IMR-90 (cell line): ENCODE measurements at regions not wholly inside any gene's neighbourhood (a gene's known extent, or its start where the extent isn't known, plus 50 kb on each side); places are given as distances from the start of the nearest gene placed in this dataset.

Source experiments
- ATAC-seq: fragments of 200-7000 bp; cut with Tn5 transposase; 2 replicates; pipeline ENCODE4 v1.9.1; 2020; ENCODE audit warnings: low read depth, mild to moderate bottlenecking, moderate library complexity
- BruUV-seq: library from RNA; stranded (reverse); fragments of 400-500 nt; replicated peaks from 2 replicates; lab custom pipeline; 2021; lab: Mats Ljungman, UMichigan
- CTCF ChIA-PET: fragments of 300-600 bp; formaldehyde crosslinking; extraction: SDS; loops from one replicate; lab custom pipeline; 2021; ENCODE audit warnings: antibody characterized with exemption; lab: Yijun Ruan, JAX
- POLR2A ChIA-PET: fragments of 300-600 bp; sonication (Branson Sonifier 250); formaldehyde crosslinking; loops from one replicate; lab custom pipeline; 2022; ENCODE audit warnings: antibody characterized with exemption; ENCODE audit not compliant: unreplicated experiment; lab: Charles Lee
- DNase-seq: peaks from one replicate; pipeline ENCODE4 v3.0.0; 2013
- H2AFZ ChIP-seq: replicated peaks from 2 replicates; pipeline ENCODE3; 2013; ENCODE audit warnings: low read length, mild to moderate bottlenecking; ENCODE audit not compliant: poor library complexity
- H2AK5ac ChIP-seq: 2 replicates; pipeline ENCODE4 v1.6.1; 2013; ENCODE audit warnings: low read depth, low read length, inconsistent platforms
- H2AK9ac ChIP-seq: replicated peaks from 2 replicates; pipeline ENCODE3; 2013; ENCODE audit warnings: mild to moderate bottlenecking, low read depth, low read length, moderate library complexity; ENCODE audit not compliant: poor library complexity
- H2BK120ac ChIP-seq: 2 replicates; pipeline ENCODE4 v1.6.1; 2013; ENCODE audit warnings: low read depth, low read length, inconsistent platforms
- H2BK15ac ChIP-seq: 3 replicates; pipeline ENCODE4 v1.6.1; 2013; ENCODE audit warnings: low read depth, low read length, inconsistent platforms
- H2BK20ac ChIP-seq: 2 replicates; pipeline ENCODE4 v1.6.1; 2013; ENCODE audit warnings: low read depth, mild to moderate bottlenecking, inconsistent platforms, low read length, moderate library complexity
- H2BK5ac ChIP-seq: 2 replicates; pipeline ENCODE4 v1.6.1; 2013; ENCODE audit warnings: mild to moderate bottlenecking, low read depth, low read length, inconsistent platforms; ENCODE audit not compliant: poor library complexity, severe bottlenecking
- H3K14ac ChIP-seq: replicated peaks from 2 replicates; pipeline ENCODE4 v1.6.1; 2013; ENCODE audit warnings: low read depth, low read length, inconsistent platforms
- H3K18ac ChIP-seq: 2 replicates; pipeline ENCODE4 v1.6.1; 2013; ENCODE audit warnings: low read depth, low read length, control low read depth
- H3K23ac ChIP-seq: 2 replicates; pipeline ENCODE4 v1.6.1; 2013; ENCODE audit warnings: low read depth, low read length, inconsistent platforms
- H3K27ac ChIP-seq: 2 replicates; pipeline ENCODE4 v1.5.1; 2013; ENCODE audit warnings: mild to moderate bottlenecking, control low read depth, low read length; ENCODE audit not compliant: insufficient read depth
- H3K27me3 ChIP-seq: 2 replicates; pipeline ENCODE4 v1.6.1; 2013; ENCODE audit warnings: low read length; ENCODE audit not compliant: control insufficient read depth, insufficient read depth
- H3K36me3 ChIP-seq: 2 replicates; pipeline ENCODE4 v1.6.1; 2013; ENCODE audit warnings: low read length, mixed read lengths; ENCODE audit not compliant: control insufficient read depth, insufficient read depth
- H3K4ac ChIP-seq: 2 replicates; pipeline ENCODE4 v1.6.1; 2013; ENCODE audit warnings: low read depth, low read length, inconsistent platforms
- H3K4me1 ChIP-seq: 2 replicates; pipeline ENCODE4 v1.6.1; 2013; ENCODE audit warnings: low read length, mixed read lengths; ENCODE audit not compliant: control insufficient read depth, insufficient read depth
- H3K4me2 ChIP-seq: 2 replicates; pipeline ENCODE4 v1.6.1; 2013; ENCODE audit warnings: low read depth, mild to moderate bottlenecking, control low read depth, low read length, moderate library complexity
- H3K4me3 ChIP-seq: 2 replicates; pipeline ENCODE4 v1.5.1; 2013; ENCODE audit warnings: low read depth, mild to moderate bottlenecking, control low read depth, low read length, moderate library complexity; ENCODE audit not compliant: insufficient read depth
- H3K56ac ChIP-seq: 2 replicates; pipeline ENCODE4 v1.6.1; 2013; ENCODE audit warnings: low read length, inconsistent platforms; ENCODE audit not compliant: insufficient read depth; ENCODE audit errors: extremely low read depth
- H3K79me1 ChIP-seq, 2 experiments: 2 replicates each; pipeline ENCODE4 v1.6.1; 2013; ENCODE audit warnings: low read length in 2 of 2, inconsistent platforms in 1 of 2, low read depth in 1 of 2
- H3K9ac ChIP-seq: 2 replicates; pipeline ENCODE4 v1.6.1; 2013; ENCODE audit warnings: low read depth, low read length, control low read depth
- H3K9me1 ChIP-seq: 2 replicates; pipeline ENCODE4 v1.6.1; 2013; ENCODE audit warnings: low read length, inconsistent platforms; ENCODE audit not compliant: insufficient read depth
- H3K9me3 ChIP-seq: 2 replicates; pipeline ENCODE4 v1.6.1; 2013; ENCODE audit warnings: low read length; ENCODE audit not compliant: control insufficient read depth, insufficient read depth
- H4K20me1 ChIP-seq: 2 replicates; pipeline ENCODE4 v1.6.1; 2013; ENCODE audit warnings: low read length, inconsistent platforms; ENCODE audit not compliant: insufficient read depth
- H4K5ac ChIP-seq: 2 replicates; pipeline ENCODE4 v1.6.1; 2013; ENCODE audit warnings: mild to moderate bottlenecking, low read depth, low read length, control low read depth
- H4K8ac ChIP-seq, 2 experiments: 2 replicates each; pipeline ENCODE4 v1.6.1; 2013; ENCODE audit warnings: low read depth in 2 of 2, low read length in 2 of 2, control low read depth in 1 of 2, inconsistent platforms in 1 of 2
- H4K91ac ChIP-seq: 2 replicates; pipeline ENCODE4 v1.6.1; 2013; ENCODE audit warnings: low read depth, low read length, inconsistent platforms; ENCODE audit not compliant: insufficient read depth
- BHLHE40 ChIP-seq: fragments of 150-350 bp; IDR thresholded peaks from 2 replicates; pipeline ENCODE4 v1.6.1; 2016; ENCODE audit warnings: mild to moderate bottlenecking, low read depth, low read length
- CEBPB ChIP-seq: IDR thresholded peaks from 2 replicates; pipeline ENCODE4 v1.6.1; 2012; ENCODE audit warnings: low read depth, low read length, improper control_type of control experiment
- FOS ChIP-seq: fragments of 150-350 bp; IDR thresholded peaks from 2 replicates; pipeline ENCODE4 v1.6.1; 2016; ENCODE audit warnings: low read depth, low read length
- MAZ ChIP-seq: IDR thresholded peaks from 2 replicates; pipeline ENCODE4 v1.6.1; 2012; ENCODE audit warnings: low read depth, mild to moderate bottlenecking, low read length, improper control_type of control experiment, moderate library complexity, borderline replicate concordance
- NFE2L2 ChIP-seq: fragments of 150-350 bp; IDR thresholded peaks from 2 replicates; pipeline ENCODE4 v1.6.1; 2016; ENCODE audit warnings: low read depth, mild to moderate bottlenecking, low read length
- RAD21 ChIP-seq: IDR thresholded peaks from 2 replicates; pipeline ENCODE4 v1.6.1; 2012; ENCODE audit warnings: low read length, improper control_type of control experiment
- RCOR1 ChIP-seq: IDR thresholded peaks from 2 replicates; pipeline ENCODE4 v1.6.1; 2012; ENCODE audit warnings: mild to moderate bottlenecking, low read length, improper control_type of control experiment; ENCODE audit not compliant: insufficient replicate concordance
- RFX5 ChIP-seq: IDR thresholded peaks from 2 replicates; pipeline ENCODE4 v1.8.0; 2012; ENCODE audit warnings: low read depth, mild to moderate bottlenecking, low read length, moderate library complexity
- SMC3 ChIP-seq: fragments of 150-350 bp; IDR thresholded peaks from 2 replicates; pipeline ENCODE4 v1.6.1; 2016; ENCODE audit warnings: low read depth, mild to moderate bottlenecking, antibody characterized with exemption, low read length, moderate library complexity
- WGBS, 2 experiments: methylation state at CpG; one replicate each; pipeline versions ENCODE4 v1.1.5 to v1.1.7; 2013; ENCODE audit warnings: missing lambda C conversion rate in 2 of 2; ENCODE audit not compliant: insufficient read length in 1 of 2; ENCODE audit errors: extremely low coverage in 2 of 2; 5-methylcytosine and 5-hydroxymethylcytosine counted together
- dilution Hi-C: fragments of 300-500 bp; cut with HindIII; formaldehyde crosslinking; loops from one replicate; pipeline ENCODE4 v1.14.3; 2018; ENCODE audit warnings: low sequenced_read_pairs; ENCODE audit not compliant: unreplicated experiment
- in situ Hi-C: fragments of 300-500 bp; cut with MboI; formaldehyde crosslinking; loops from 3 replicates; pipeline ENCODE4 v1.14.3; 2019; ENCODE audit warnings: low sequenced_read_pairs, inconsistent platforms, mixed read lengths
- intact Hi-C: fragments of 100-400 bp; cut with micrococcal nuclease; formaldehyde crosslinking; loops from 2 replicates; pipeline ENCODE4 v1.10.0; 2022

- TF ChIP-seq NFE2L2 (no peak), RAD21 (no peak), RFX5 (no peak), CEBPB (no peak), RCOR1 (no peak), BHLHE40 (no peak), MAZ (no peak), SMC3 (no peak), FOS (no peak)
- intact Hi-C loops = no loop called here
- Histone ChIP-seq H3K23ac (no peak overlapping the region), H2BK5ac (no peak overlapping the region), H2AFZ (no peak overlapping the region), H3K56ac (no peak overlapping the region), H3K4me1 (peaks cover 8% of the 10 kb centered on the region), H2BK20ac (no peak overlapping the region), H3K4ac (no peak overlapping the region), H2AK9ac (no peak overlapping the region), H4K5ac (no peak overlapping the region), H3K4me2 (no peak overlapping the region), H3K4me3 (no peak overlapping the region), H3K36me3 (no peaks in the 10 kb centered on the region), H4K8ac (no peak overlapping the region), H3K79me1 (no peaks in the 10 kb centered on the region), H3K27me3 (no peaks in the 10 kb centered on the region), H2AK5ac (no peak overlapping the region), H3K27ac (no peak overlapping the region), H3K18ac (no peak overlapping the region), H3K9ac (no peak overlapping the region), H3K14ac (no peak overlapping the region), H3K9me1 (peaks cover 8% of the 10 kb centered on the region), H3K9me3 (peaks cover 3% of the 10 kb centered on the region), H2BK120ac (no peak overlapping the region), H4K20me1 (no peaks in the 10 kb centered on the region), H2BK15ac (no peak overlapping the region), H4K91ac (no peak overlapping the region)
- POLR2A ChIA-PET = no interaction called here
- in situ Hi-C loops = no loop called here
- no peak for ATAC-seq
- DNase-seq = no peak
- dilution Hi-C loops = no loop called here
- no CpG with 5 or more reads among the region's 5 CpGs for WGBS, 2 experiments
- CTCF ChIA-PET = no interaction called here
- no TSS peak for BruUV-seq
Measured at GRCh38 chr11:130617001-130617400, 168.6 kb downstream of the ADAMTS15 start.
